ENCODE measurements at regions not wholly inside any gene's neighbourhood (a gene's known extent, or its start where the extent isn't known, plus 50 kb on each side); places are given as distances from the start of the nearest gene placed in this dataset.

DNA sequence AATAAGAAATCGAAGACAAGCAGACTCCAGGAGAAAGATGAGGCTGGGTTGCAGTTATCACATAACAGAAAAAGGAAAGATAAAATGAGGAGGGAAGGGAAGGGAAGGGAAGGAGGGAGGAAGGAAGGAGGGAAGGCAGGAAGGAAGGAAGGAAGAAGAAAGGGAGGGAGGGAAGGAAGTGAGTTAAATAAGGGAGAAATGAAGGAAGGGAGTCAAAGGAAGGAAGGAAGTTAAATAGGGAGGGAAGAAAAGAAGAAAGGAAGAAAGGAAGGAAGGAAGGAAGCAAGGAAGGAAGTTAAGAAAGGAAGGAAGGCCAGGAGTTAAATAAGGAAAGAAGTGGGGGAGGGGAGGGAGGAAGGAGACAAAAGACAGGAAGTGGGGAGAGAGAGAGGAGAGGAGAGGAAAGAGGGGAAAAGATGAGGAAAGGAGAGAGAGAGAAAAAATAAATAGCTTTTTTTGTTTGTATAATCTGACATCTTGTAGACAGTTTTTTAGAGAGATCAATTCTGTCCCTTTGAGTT, 679.6 kb downstream of the HS3ST4 start:
- no peak for DNase-seq (ENCODE audit: low spot score)
- BruUV-seq (replicated peaks): no TSS peak
- CTCF ChIA-PET (ENCODE audit: unreplicated experiment): no interaction called here
- Histone ChIP-seq H3K9me2 (ENCODE audit: insufficient read depth, low read length) (no peaks in the 10 kb centered on the region), H3K79me2 (ENCODE audit: insufficient read depth, low read depth, low read length) (no peaks in the 10 kb centered on the region), H3K36me3 (ENCODE audit: insufficient read depth, low read length) (no peaks in the 10 kb centered on the region), H3K9me3 (ENCODE audit: low read length) (no peaks in the 10 kb centered on the region), H4K20me1 (ENCODE audit: insufficient read depth, low read length) (no peaks in the 10 kb centered on the region), H2AFZ (ENCODE audit: low read length) (no peak overlapping the region), H3K4me3 (ENCODE audit: low read depth, low read length, poor library complexity, severe bottlenecking) (no peak overlapping the region), H3K4me2 (ENCODE audit: low read length) (no peak overlapping the region), H3K4me1 (ENCODE audit: insufficient read depth, low read length, poor library complexity, severe bottlenecking) (no peaks in the 10 kb centered on the region), H3K27ac (ENCODE audit: low read depth, low read length, poor library complexity, severe bottlenecking) (no peak overlapping the region)
- intact Hi-C loops (cut with micrococcal nuclease; ENCODE audit: unreplicated experiment): no loop called here
- POLR2A ChIA-PET: interaction anchor here (0.6 kb wide), 1 partner anchor 748 kb away, joined by 5 read pairs; no protein-coding TSS in a partner anchor
- TF ChIP-seq, protein P1, sequence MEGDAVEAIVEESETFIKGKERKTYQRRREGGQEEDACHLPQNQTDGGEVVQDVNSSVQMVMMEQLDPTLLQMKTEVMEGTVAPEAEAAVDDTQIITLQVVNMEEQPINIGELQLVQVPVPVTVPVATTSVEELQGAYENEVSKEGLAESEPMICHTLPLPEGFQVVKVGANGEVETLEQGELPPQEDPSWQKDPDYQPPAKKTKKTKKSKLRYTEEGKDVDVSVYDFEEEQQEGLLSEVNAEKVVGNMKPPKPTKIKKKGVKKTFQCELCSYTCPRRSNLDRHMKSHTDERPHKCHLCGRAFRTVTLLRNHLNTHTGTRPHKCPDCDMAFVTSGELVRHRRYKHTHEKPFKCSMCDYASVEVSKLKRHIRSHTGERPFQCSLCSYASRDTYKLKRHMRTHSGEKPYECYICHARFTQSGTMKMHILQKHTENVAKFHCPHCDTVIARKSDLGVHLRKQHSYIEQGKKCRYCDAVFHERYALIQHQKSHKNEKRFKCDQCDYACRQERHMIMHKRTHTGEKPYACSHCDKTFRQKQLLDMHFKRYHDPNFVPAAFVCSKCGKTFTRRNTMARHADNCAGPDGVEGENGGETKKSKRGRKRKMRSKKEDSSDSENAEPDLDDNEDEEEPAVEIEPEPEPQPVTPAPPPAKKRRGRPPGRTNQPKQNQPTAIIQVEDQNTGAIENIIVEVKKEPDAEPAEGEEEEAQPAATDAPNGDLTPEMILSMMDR (conservative IDR thresholded peaks at IDR 0.05; ENCODE audit: low read length): no peak
- TF ChIP-seq EZH2phosphoT487 (IDR thresholded peaks at IDR 0.05; ENCODE audit: borderline replicate concordance, low read depth, low read length): no peak

DNA sequence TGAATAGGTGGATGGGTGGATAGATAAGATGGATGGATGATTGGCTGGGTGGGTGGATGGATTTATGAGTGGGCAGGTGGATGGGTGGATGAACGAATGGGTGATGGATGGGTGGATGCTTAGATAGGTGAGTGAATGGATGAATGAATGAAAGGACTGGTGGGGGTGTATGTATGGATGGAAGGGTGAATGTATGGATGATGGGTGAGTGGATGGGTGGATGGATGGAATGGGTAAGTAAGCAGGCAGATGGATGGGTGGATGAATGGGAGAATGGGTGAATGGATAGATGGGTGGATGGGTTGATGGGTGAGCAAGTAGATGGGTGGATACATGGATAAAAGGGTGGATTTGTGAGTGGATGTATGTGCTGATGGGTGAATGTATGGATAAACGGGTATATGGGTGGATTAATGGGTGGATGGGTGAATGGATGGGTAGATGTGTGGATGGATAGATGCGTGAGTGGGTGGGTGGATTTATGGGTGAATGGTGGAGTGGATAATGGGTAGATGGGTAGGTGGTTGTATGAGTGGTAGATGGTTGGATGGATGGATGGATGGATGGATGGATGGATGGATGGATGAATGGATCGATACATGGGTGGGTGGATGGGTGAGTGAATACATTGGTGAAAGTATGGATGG, 682.6 kb downstream of the HS3ST4 start:
- no peaks in the 10 kb centered on the region for H4K20me1 ChIP-seq (ENCODE audit: insufficient read depth, low read length)
- intact Hi-C loops (cut with micrococcal nuclease; ENCODE audit: unreplicated experiment): no loop called here
- no peaks in the 10 kb centered on the region for H3K36me3 ChIP-seq (ENCODE audit: insufficient read depth, low read length)
- ChIA-PET CTCF (ENCODE audit: unreplicated experiment) (no interaction called here), POLR2A (no interaction called here)
- DNase-seq (ENCODE audit: low spot score): no peak
- H3K27ac ChIP-seq (ENCODE audit: low read depth, low read length, poor library complexity, severe bottlenecking): no peak overlapping the region
- H3K4me3 ChIP-seq (ENCODE audit: low read depth, low read length, poor library complexity, severe bottlenecking): no peak overlapping the region
- no peak overlapping the region for H2AFZ ChIP-seq (ENCODE audit: low read length)
- BruUV-seq (replicated peaks): no TSS peak
- no peak overlapping the region for H3K4me2 ChIP-seq (ENCODE audit: low read length)
- no peaks in the 10 kb centered on the region for H3K79me2 ChIP-seq (ENCODE audit: insufficient read depth, low read depth, low read length)
- H3K4me1 ChIP-seq (ENCODE audit: insufficient read depth, low read length, poor library complexity, severe bottlenecking): no peaks in the 10 kb centered on the region
- TF ChIP-seq, protein P1 (conservative IDR thresholded peaks at IDR 0.05; ENCODE audit: low read length): no peak
- H3K9me2 ChIP-seq (ENCODE audit: insufficient read depth, low read length): no peaks in the 10 kb centered on the region
- H3K9me3 ChIP-seq (ENCODE audit: low read length): no peaks in the 10 kb centered on the region

DNA sequence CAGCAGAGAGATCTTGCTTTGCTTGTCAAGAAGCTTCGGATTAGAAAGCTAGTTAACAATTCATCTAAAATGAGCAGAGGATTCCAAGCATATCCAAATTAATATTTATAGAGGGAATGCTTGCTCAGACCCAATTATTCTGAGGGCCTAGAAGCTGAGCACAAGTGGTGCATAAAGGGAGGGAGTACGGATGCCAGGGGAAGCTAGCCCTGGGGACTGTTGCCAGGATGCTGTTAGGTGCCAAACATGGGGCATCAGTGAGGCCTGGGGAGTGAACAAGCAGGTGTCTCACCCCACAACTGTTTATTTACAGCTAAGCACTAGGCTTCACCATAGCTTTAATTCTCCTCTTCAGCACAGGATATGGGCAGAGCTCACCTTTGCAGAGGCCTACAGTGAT, 684.1 kb upstream of the C16orf82 start:
- ChIA-PET POLR2A (no interaction called here), CTCF (ENCODE audit: unreplicated experiment) (no interaction called here)
- TF ChIP-seq EZH2phosphoT487 (IDR thresholded peaks at IDR 0.05; ENCODE audit: borderline replicate concordance, low read depth, low read length): no peak
- TF ChIP-seq, protein P1 (conservative IDR thresholded peaks at IDR 0.05; ENCODE audit: low read length): no peak
- H3K36me3 ChIP-seq (ENCODE audit: insufficient read depth, low read length): no peaks in the 10 kb centered on the region
- H3K4me1 ChIP-seq (ENCODE audit: insufficient read depth, low read length, poor library complexity, severe bottlenecking): no peaks in the 10 kb centered on the region
- H3K27ac ChIP-seq (ENCODE audit: low read depth, low read length, poor library complexity, severe bottlenecking): no peak overlapping the region
- no peaks in the 10 kb centered on the region for H3K9me3 ChIP-seq (ENCODE audit: low read length)
- H4K20me1 ChIP-seq (ENCODE audit: insufficient read depth, low read length): no peaks in the 10 kb centered on the region
- no peak overlapping the region for H3K4me3 ChIP-seq (ENCODE audit: low read depth, low read length, poor library complexity, severe bottlenecking)
- H3K79me2 ChIP-seq (ENCODE audit: insufficient read depth, low read depth, low read length): no peaks in the 10 kb centered on the region
- no peak overlapping the region for H2AFZ ChIP-seq (ENCODE audit: low read length)
- intact Hi-C loops (cut with micrococcal nuclease; ENCODE audit: unreplicated experiment): no loop called here
- no peaks in the 10 kb centered on the region for H3K9me2 ChIP-seq (ENCODE audit: insufficient read depth, low read length)
- DNase-seq (ENCODE audit: low spot score): no peak
- H3K4me2 ChIP-seq (ENCODE audit: low read length): no peak overlapping the region
- no TSS peak for BruUV-seq (replicated peaks)
